Right ventricle myocardium inferior (tissue), 1 donor: ENCODE measurements at regions not wholly inside any gene's neighbourhood (a gene's known extent, or its start where the extent isn't known, plus 50 kb on each side); places are given as distances from the start of the nearest gene placed in this dataset.

Source experiments
- ATAC-seq: fragments of 200-7000 bp; cut with Tn5 transposase; one replicate; pipeline ENCODE4 v1.9.1; 2020; ENCODE audit warnings: mild to moderate bottlenecking, moderate library complexity
- DNase-seq: peaks from one replicate; pipeline ENCODE4 v3.0.0; 2021; ENCODE audit errors: missing footprints
- intact Hi-C: fragments of 100-400 bp; cut with DNase I; formaldehyde crosslinking; loops from one replicate; pipeline ENCODE4 v1.11.0; 2022
- donor health status: DM: no; HTN: yes; CAD: no; lungs with severe emphysema.

DNA sequence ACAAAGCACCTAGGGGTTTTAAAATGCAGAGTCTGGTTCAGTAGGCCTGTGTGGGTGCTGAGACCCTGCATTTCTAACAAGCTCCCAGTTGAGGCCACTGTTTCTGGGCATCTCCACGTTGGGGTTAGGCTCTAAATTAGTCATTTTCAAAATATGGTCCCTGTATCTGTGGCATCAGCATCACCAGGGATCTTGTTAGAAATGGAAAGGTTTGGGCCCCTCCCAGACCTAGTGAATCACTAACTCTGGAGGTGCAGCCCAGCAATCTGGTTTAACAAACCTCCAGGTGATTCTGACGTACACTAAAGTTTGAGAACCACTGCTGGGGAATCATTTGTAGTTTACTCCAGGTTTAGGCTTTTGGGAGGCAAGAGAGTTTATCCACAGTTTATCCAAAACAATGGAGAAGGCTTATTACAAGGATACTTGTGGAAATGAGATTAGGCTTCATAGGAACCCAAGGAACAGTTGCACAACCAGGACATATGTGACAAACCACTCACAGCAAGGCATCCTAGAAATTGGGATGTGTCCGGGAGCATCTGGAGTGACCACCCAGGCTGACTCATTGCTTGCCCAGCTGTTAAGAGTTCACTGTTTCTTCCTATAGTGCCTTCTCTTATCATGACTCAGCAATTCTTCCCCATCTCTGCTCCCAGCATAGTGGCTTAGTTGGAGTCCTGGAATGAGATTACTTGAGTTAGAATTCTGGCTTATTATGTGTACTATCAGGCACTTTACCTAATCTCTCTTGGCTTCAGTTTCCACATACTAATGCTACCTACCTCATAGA lies 71.6 kb upstream of the STXBP6 start:
- peak; percentile 78 for ATAC-seq
- no peak for DNase-seq
- intact Hi-C loops: no loop called here

GRCh38 chr14:25120261-25120660 lies 70.3 kb upstream of the STXBP6 start:
- ATAC-seq (no peak), DNase-seq (no peak)
- intact Hi-C loops: no loop called here

- intact Hi-C loops: no loop called here
- ATAC-seq: no peak
- no peak for DNase-seq
These were observed 68.7 kb upstream of the STXBP6 start for GRCh38 chr14:25118671-25119070.

- ATAC-seq (no peak), DNase-seq (no peak)
- intact Hi-C loops: no loop called here
These were observed 67.4 kb upstream of the STXBP6 start for GRCh38 chr14:25117342-25117741.

- ATAC-seq (no peak), DNase-seq (no peak)
- intact Hi-C loops: no loop called here
These were observed 66.7 kb upstream of the STXBP6 start for GRCh38 chr14:25116607-25117006.

GRCh38 chr14:25113394-25113793 lies 63.4 kb upstream of the STXBP6 start:
- no peak for DNase-seq
- ATAC-seq: no peak
- intact Hi-C loops: no loop called here

- DNase-seq (no peak), ATAC-seq (peak; percentile 98)
- intact Hi-C loops: loop anchor here (1.0 to 2.0 kb wide), 2 partner anchors 61 to 294 kb away; partner anchors contain the start of gene STXBP6
These were observed 61.2 kb upstream of the STXBP6 start for GRCh38 chr14:25111061-25111601.

DNA sequence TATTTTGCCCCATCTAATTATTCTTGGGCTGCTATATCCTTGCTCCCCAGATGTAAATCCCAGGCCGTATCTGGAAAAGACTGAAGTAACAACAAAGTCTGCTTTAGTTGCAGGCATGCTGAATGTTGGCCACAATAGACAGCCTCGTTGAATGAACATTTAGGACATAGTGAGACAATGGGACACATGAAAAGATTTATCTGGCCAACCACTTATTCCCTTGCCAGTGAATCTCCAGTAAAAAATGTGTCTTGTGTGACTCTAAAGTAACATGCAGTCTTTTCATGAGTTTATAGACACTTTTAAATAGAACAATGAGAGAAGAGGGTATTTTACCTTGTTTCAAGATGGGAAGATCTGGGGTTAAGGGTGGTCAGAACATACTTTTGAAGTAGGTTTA lies 60.2 kb upstream of the STXBP6 start:
- intact Hi-C loops: loop anchor here (2.0 kb wide), 1 partner anchor 293 kb away; no protein-coding TSS in a partner anchor
- DNase-seq (no peak), ATAC-seq (no peak)

- intact Hi-C loops: no loop called here
These were observed 59.0 kb upstream of the STXBP6 start for GRCh38 chr14:25108959-25109358.

DNA sequence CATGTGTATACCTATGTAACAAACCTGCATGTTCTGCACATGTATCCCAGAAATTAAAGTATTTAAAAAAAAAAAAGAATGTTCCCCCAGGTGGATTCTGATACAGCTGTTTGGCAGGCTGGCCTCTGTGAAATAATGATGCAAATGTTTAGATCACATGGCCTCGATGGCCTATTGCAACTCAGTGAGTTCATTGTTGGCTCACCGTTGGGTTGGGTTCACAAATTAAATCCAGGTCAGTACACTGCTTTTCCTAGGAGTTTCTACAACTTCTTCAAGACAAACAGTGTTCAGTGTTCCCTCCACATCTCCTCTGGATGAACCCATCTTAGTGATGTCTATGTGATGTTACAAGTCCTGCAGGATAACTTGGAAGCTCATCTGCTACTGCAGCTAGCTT lies 58.3 kb upstream of the STXBP6 start:
- DNase-seq: no peak
- ATAC-seq: no peak
- intact Hi-C loops: no loop called here

More at GRCh38 chr14:25108959-25109358, 59.0 kb upstream of the STXBP6 start:
- no peak for DNase-seq
- no peak for ATAC-seq

DNA sequence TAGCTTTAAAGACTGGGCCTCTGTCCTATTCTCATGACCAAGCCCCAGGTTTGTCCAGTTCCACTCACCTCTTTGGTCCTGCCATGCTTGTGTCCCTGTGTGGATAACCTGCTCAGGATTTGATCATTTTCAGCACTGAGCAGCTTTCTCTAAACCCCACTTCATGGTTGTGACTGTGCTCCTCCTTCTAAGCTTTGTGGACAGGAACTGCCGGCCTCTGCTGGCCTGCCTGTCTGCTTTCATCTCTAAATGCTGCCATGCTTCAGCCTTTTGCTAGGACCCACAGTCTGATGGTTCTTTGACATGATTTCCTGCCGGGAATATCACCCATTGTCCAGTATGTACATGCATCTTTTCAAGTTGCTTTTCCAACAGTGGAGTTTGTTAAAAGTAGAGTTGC lies 53.9 kb upstream of the STXBP6 start:
- intact Hi-C loops: no loop called here
- no peak for ATAC-seq
- no peak for DNase-seq

DNA sequence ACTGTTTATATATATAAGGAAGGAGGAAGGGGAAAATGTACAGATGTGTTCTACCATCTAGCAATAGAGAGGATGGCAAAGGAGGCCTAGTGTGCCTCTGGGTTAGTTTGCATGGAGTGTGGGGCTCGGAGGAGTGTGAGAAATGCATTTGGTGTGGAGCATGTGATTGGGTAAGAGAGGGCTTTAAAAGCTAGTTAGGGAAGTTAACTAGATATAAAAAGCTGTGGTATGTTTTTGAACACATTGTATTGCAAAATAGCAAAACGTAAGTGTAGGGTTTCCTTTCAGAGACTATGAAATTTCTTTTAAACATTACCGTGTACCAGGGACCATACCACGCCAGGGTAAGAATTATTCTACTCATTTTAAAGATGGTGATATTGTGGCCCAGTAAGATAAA lies 53.3 kb upstream of the STXBP6 start:
- intact Hi-C loops: no loop called here
- DNase-seq (no peak), ATAC-seq (no peak)

DNA sequence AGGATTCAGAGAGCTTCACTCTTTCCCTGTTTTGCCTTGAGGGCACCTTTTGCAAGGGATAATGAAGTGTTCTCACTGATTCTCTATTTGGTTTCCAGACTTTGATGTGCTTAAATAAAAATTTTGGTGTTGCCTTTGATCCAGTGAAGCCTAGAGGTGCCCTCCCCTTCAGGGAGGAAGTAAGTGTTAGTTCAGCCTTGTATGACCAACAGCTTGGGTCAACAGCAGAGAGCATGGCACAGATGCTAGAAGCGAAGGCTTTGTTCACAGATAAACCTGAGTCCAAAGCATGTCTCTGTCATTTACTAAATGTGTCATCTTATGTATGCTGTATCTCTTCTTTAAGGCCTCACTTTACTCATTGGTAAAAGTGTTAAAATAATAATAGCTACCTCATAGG lies 52.8 kb upstream of the STXBP6 start:
- no peak for DNase-seq
- no peak for ATAC-seq
- intact Hi-C loops: no loop called here

GRCh38 chr14:25101276-25101675 lies 51.3 kb upstream of the STXBP6 start:
- no peak for DNase-seq
- intact Hi-C loops: no loop called here
- no peak for ATAC-seq
